GM19328 (cell line): ENCODE measurements at regions not wholly inside any gene's neighbourhood (a gene's known extent, or its start where the extent isn't known, plus 50 kb on each side); places are given as distances from the start of the nearest gene placed in this dataset.

Experiments
- ATAC-seq: cut with Tn5 transposase; IDR thresholded peaks from one replicate; pipeline ENCODE4 v1.9.1; 2021; ENCODE audit warnings: mild to moderate bottlenecking, moderate library complexity; ENCODE audit not compliant: unreplicated experiment

GRCh38 chr15:31953478-31953877 is 76.8 kb upstream of the CHRNA7 start:
- ATAC-seq, result no peak

- no peak for ATAC-seq
These were observed 75.7 kb upstream of the CHRNA7 start for GRCh38 chr15:31954374-31955172.

DNA sequence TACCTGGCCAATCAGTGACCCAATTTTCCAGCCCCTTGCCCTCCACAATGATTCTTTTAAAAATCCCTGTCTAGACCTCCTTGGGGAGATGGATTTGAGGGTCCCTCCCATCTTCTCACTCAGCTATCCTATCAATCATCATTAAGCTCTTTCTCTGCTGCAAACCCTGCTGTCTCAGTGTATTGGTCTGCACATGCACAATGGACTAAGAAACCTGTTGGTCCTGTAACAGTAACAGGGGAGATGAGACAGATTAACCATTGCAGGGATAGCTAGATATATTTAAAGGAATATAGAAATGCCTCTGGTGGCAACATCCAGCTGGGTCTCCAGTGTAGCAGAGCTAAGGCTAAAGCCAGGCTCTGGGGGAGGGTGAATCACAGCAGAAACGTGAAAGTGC is 74.6 kb upstream of the CHRNA7 start:
- ATAC-seq, result no peak

DNA sequence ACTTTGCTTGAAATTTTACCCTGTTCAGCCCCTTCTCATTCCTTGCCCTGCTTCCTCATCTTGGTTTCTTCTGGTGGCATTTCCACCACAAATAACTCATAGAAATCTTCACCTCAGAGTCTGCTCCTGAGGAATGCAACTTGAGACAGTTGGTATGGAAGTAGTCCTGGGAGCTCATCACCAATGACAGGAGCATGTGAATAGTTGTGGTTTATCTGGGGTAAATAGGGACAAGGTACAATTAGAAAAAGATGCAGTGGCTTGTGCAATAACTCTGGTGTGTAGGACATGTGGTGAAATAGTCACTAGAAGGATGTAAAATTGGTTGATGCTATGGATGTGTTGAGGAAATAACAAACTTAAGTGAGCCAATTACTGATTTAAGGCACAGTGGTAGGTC is 72.7 kb upstream of the CHRNA7 start:
- ATAC-seq, result no peak

- no peak for ATAC-seq
These were observed 65.6 kb upstream of the CHRNA7 start for GRCh38 chr15:31964586-31965307.

- no peak for ATAC-seq
These were observed 60.3 kb upstream of the CHRNA7 start for GRCh38 chr15:31970007-31970406.

DNA sequence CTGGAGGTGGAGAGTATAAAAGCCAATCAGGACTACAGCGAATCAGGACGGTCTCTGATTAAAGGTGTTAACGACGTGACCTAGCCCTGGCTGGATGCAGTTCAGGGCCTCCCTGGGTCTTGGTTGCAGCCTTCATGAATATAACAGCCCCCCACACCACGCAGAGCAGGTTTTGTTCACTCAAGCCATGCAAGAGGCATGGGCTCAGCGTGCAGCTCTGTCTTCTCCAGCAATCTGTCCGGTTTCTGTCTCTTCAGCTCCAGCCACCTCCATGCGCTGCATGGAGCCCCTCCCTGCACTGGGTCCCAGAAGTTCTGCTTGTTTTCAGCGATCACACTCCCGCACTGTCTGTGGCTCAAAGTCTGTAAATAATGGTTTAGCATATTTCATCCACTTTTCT is 57.1 kb upstream of the CHRNA7 start:
- ATAC-seq, result no peak

DNA sequence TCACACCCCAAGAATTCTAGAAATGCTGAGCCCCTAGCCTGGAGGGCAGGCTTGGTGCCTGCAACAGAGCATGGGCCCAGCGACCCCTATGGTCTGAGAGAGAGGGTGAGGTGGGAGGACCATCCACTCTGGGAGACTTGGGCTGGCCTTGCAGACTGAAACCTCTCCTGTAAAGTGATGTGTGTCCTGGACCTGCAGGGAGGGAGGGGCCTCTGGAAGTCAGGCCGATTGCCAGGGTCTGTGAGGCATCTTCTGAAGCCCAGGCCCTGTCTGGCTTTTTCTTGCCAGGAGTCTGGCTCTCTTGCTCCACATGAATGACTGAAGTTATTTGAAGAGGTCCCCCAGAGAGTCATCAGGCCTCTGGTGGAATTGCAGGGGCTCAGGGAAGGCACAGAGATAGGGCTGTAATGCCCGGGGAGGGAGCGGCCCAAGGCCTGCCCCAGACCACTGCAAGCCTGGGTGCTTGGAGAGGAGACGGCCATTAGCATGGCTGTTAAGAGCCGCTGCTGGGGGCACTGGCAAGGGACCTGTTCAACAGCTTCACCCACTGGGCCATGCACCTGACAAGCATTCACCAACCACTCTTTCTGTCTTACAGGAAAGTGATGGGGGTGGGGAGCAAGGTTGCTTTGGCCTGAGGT is 56.0 kb upstream of the CHRNA7 start:
- no peak for ATAC-seq

- no peak for ATAC-seq
These were observed 55.2 kb upstream of the CHRNA7 start for GRCh38 chr15:31974855-31975829.

- ATAC-seq, result no peak
These were observed 54.5 kb upstream of the CHRNA7 start for GRCh38 chr15:31975830-31976229.

DNA sequence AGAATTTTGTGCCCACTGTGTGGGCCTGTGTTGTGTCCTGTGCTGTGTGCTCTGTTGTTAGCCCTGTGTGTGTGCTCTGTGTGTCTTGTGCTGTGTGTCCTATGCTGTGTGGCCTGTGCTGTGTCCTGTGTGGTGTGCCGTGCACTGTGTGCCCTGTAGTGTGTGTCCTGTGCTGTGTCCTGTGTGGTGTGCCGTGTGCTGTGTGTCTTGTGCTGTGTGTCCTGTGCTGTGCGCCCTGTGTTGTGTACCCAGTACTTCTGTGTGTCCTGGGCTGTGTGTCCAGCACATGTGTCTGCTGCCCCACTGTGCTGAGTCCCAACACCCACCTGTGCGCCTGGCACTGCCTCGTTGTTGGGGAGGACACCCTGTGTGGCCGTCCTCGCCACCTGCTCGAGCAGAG is 53.2 kb upstream of the CHRNA7 start:
- no peak for ATAC-seq

DNA sequence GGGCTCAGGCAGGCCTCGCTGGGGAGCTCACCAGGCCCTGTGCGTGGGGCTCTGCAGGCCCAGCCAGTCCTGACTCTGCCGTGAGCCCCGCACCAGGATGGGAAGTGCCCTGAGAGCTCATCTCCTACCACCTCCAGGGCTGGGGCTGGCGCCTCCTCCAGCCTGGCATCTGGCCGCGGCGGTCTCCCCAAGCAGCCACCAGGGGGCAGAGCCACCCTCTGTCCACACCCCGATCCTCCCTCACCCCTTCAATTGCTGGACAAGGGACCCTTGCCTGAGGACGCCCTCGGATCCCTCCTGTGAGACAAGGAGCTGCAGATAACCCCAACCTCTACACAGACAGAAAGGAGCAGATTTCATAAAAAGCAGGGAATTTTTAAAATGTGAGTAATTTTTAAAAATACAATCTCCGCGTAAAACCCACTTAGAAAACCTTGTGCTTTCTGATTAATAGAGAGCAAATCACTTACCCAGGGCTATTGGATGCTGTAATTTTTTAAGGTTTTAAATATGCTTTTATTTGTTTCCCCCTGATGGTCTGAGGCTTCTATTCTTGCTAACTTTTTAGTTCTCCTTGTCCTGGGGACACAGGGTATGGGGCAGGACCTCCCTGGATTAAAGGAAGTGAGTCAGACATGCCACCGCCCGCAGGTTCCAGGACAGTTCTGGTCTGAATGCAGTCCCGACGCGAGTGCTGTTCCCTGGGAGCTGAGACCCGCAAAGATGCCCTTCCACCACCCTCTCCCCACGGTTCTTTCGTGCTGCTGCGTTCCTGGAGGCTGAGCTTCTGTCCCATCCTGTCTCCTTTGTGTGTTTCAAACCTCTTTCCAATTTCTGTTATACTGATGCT is 52.3 kb upstream of the CHRNA7 start:
- ATAC-seq, result no peak
